ENCODE measurements at regions not wholly inside any gene's neighbourhood (a gene's known extent, or its start where the extent isn't known, plus 50 kb on each side); places are given as distances from the start of the nearest gene placed in this dataset.

DNA sequence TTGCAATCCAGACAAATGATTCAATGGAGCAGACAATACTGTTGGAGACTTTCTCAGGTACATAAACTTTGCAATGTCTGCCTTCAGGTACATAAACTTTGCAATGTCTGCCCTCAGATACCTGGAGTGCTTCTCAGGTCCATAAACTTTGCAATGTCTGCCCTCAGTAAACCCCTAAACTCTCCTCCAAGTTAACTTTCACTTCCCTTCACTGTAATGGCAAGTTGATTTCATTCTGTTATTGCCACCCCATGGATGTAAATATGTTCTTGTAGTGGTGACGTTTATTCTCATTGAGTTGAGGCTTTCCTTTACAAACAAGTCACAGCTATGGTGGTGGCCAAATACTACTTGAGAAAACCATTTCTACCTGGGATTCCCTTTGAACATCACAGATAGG is 338.8 kb downstream of the EPM2A start:
- TF ChIP-seq, protein P1, sequence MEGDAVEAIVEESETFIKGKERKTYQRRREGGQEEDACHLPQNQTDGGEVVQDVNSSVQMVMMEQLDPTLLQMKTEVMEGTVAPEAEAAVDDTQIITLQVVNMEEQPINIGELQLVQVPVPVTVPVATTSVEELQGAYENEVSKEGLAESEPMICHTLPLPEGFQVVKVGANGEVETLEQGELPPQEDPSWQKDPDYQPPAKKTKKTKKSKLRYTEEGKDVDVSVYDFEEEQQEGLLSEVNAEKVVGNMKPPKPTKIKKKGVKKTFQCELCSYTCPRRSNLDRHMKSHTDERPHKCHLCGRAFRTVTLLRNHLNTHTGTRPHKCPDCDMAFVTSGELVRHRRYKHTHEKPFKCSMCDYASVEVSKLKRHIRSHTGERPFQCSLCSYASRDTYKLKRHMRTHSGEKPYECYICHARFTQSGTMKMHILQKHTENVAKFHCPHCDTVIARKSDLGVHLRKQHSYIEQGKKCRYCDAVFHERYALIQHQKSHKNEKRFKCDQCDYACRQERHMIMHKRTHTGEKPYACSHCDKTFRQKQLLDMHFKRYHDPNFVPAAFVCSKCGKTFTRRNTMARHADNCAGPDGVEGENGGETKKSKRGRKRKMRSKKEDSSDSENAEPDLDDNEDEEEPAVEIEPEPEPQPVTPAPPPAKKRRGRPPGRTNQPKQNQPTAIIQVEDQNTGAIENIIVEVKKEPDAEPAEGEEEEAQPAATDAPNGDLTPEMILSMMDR (conservative IDR thresholded peaks at IDR 0.05) = no peak
- Histone ChIP-seq H3K4ac (ENCODE audit: low read depth, low read length) (no peak overlapping the region), H2BK15ac (ENCODE audit: low read depth, low read length) (no peak overlapping the region), H3K27ac (ENCODE audit: insufficient read length, low read depth, low read length) (no peak overlapping the region), H4K91ac (ENCODE audit: insufficient read length, low read depth, low read length) (no peak overlapping the region), H3T11ph (ENCODE audit: low read length) (no peak overlapping the region), H3K23ac (ENCODE audit: insufficient read length, low read depth, low read length) (no peak overlapping the region), H2BK20ac (ENCODE audit: low read depth, low read length, poor library complexity, severe bottlenecking) (no peak overlapping the region), H2AFZ (ENCODE audit: low read length) (no peak overlapping the region), H2AK5ac (ENCODE audit: insufficient read length, low read length) (no peak overlapping the region), H3K18ac (ENCODE audit: insufficient read length, low read depth, low read length) (no peak overlapping the region), H4K8ac (replicated peaks; ENCODE audit: insufficient read length, low read depth, low read length) (no peak overlapping the region), H3K9me3 (ENCODE audit: control insufficient read depth, low read depth, low read length) (no peaks in the 10 kb centered on the region), H3K9ac (ENCODE audit: extremely low read depth, insufficient read length, low read length) (no peak overlapping the region), H3K14ac (ENCODE audit: insufficient read depth, low read length) (no peak overlapping the region), H3K4me1 (ENCODE audit: insufficient read depth, low read length) (no peaks in the 10 kb centered on the region), H4K5ac (ENCODE audit: insufficient read length, low read depth, low read length) (no peak overlapping the region), H4K20me1 (ENCODE audit: control insufficient read depth, insufficient read depth, insufficient read length) (no peaks in the 10 kb centered on the region), H2BK12ac (ENCODE audit: insufficient read length, low read depth, low read length) (no peak overlapping the region), H3K23me2 (ENCODE audit: insufficient read length, low read depth, low read length, poor library complexity, severe bottlenecking) (no peaks in the 10 kb centered on the region), H2BK120ac (ENCODE audit: low read depth, low read length, poor library complexity, severe bottlenecking) (no peak overlapping the region), H3K79me2 (ENCODE audit: insufficient read depth, low read length) (no peaks in the 10 kb centered on the region), H3K4me2 (ENCODE audit: insufficient read depth, insufficient read length, low read length) (no peak overlapping the region), H3K27me3 (ENCODE audit: insufficient read depth, low read length) (no peaks in the 10 kb centered on the region), H2BK5ac (ENCODE audit: insufficient read length, low read length) (no peak overlapping the region), H3K79me1 (ENCODE audit: insufficient read depth, low read depth, low read length, poor library complexity, severe bottlenecking) (no peaks in the 10 kb centered on the region), H3K56ac (ENCODE audit: insufficient read length, low read depth, low read length) (no peak overlapping the region)
- no peaks in the 10 kb centered on the region; a peak in 1 of 7 replicates for H3K36me3 Mint-ChIP-seq (ENCODE audit: insufficient read depth in 1 of 3, low read depth in 3 of 3)
- WGBS (ENCODE audit: extremely low coverage, insufficient read length, low lambda C conversion rate) = no CpG with 5 or more reads among the region's 1 CpG
- DNase-seq = no peak
- no peaks in the 10 kb centered on the region for H3K4me1 Mint-ChIP-seq
- no peak overlapping the region for H3K4me3 Mint-ChIP-seq
- H3K9me3 Mint-ChIP-seq = peaks cover 0 to 5% of the 10 kb centered on the region in 2 experiments; a peak in 1 of 5 replicates
- H3K27ac Mint-ChIP-seq = no peak overlapping the region
- H3K27me3 Mint-ChIP-seq (ENCODE audit: low read depth) = no peaks in the 10 kb centered on the region

Data from H9 (cell line).